ENCODE measurements at regions not wholly inside any gene's neighbourhood (a gene's known extent, or its start where the extent isn't known, plus 50 kb on each side); places are given as distances from the start of the nearest gene placed in this dataset.
A peak's percentile ranks its signal among the peaks of the same experiment; 100 is the strongest.

- H3K4me1 ChIP-seq = no peaks in the 10 kb centered on the region
- no peaks in the 10 kb centered on the region for H3K36me3 ChIP-seq
- in situ Hi-C loops (cut with MboI; ENCODE audit: low sequenced_read_pairs in 4 of 4) = no loop called here
- intact Hi-C loops (cut with DNase I; ENCODE audit: low total_unique reads) = no loop called here
- no peaks in the 10 kb centered on the region for H3K9me3 ChIP-seq
- H3K4me3 ChIP-seq = no peak overlapping the region
- H3K27me3 ChIP-seq = no peaks in the 10 kb centered on the region
- H3K27ac ChIP-seq = no peak overlapping the region
- ATAC-seq = no peak
- TF ChIP-seq POLR2A (IDR thresholded peaks at IDR 0.05) (no peak), CTCF (IDR thresholded peaks at IDR 0.05 in 4 of 5, conservative IDR thresholded peaks at IDR 0.05 in 1 of 5) (peak in 2 of 5 experiments; percentile 21 to 33)
- no peak for DNase-seq
Observed at GRCh38 chr15:29938361-29939335, 116.4 kb upstream of the TJP1 start.

- TF ChIP-seq CTCF (IDR thresholded peaks at IDR 0.05 in 4 of 5, conservative IDR thresholded peaks at IDR 0.05 in 1 of 5) (no peak), POLR2A (IDR thresholded peaks at IDR 0.05) (no peak)
- in situ Hi-C loops (cut with MboI; ENCODE audit: low sequenced_read_pairs in 4 of 4) (no loop called here), intact Hi-C loops (cut with DNase I; ENCODE audit: low total_unique reads) (no loop called here)
- ATAC-seq (no peak), DNase-seq (no peak)
- Histone ChIP-seq H3K4me3 (no peak overlapping the region), H3K27ac (no peak overlapping the region), H3K9me3 (no peaks in the 10 kb centered on the region), H3K4me1 (no peaks in the 10 kb centered on the region), H3K36me3 (no peaks in the 10 kb centered on the region), H3K27me3 (no peaks in the 10 kb centered on the region)
Observed at GRCh38 chr15:29937956-29938355, 115.7 kb upstream of the TJP1 start.

- no peaks in the 10 kb centered on the region for H3K4me1 ChIP-seq
Observed at GRCh38 chr15:29936353-29937049, 114.2 kb upstream of the TJP1 start.

GRCh38 chr15:29935296-29936004 lies 113.2 kb upstream of the TJP1 start:
- Histone ChIP-seq H3K27me3 (no peaks in the 10 kb centered on the region), H3K27ac (no peak overlapping the region), H3K4me1 (no peaks in the 10 kb centered on the region), H3K36me3 (no peaks in the 10 kb centered on the region), H3K4me3 (no peak overlapping the region), H3K9me3 (no peaks in the 10 kb centered on the region)
- ATAC-seq (no peak), DNase-seq (no peak)
- intact Hi-C loops (cut with DNase I; ENCODE audit: low total_unique reads) = no loop called here
- TF ChIP-seq POLR2A (IDR thresholded peaks at IDR 0.05) (no peak), CTCF (IDR thresholded peaks at IDR 0.05 in 4 of 5, conservative IDR thresholded peaks at IDR 0.05 in 1 of 5) (no peak)
- in situ Hi-C loops (cut with MboI; ENCODE audit: low sequenced_read_pairs in 4 of 4) = no loop called here

More at GRCh38 chr15:29936353-29937049, 114.2 kb upstream of the TJP1 start:
- no peak overlapping the region for H3K27ac ChIP-seq
- DNase-seq = no peak
- H3K9me3 ChIP-seq = no peaks in the 10 kb centered on the region
- in situ Hi-C loops (cut with MboI; ENCODE audit: low sequenced_read_pairs in 4 of 4) (no loop called here), intact Hi-C loops (cut with DNase I; ENCODE audit: low total_unique reads) (no loop called here)
- no peaks in the 10 kb centered on the region for H3K36me3 ChIP-seq
- no peak overlapping the region for H3K4me3 ChIP-seq
- ATAC-seq = no peak
- no peak for TF ChIP-seq CTCF (IDR thresholded peaks at IDR 0.05 in 4 of 5, conservative IDR thresholded peaks at IDR 0.05 in 1 of 5)
- no peak for TF ChIP-seq POLR2A (IDR thresholded peaks at IDR 0.05)
- H3K27me3 ChIP-seq = no peaks in the 10 kb centered on the region
